Fibroblast of lung (primary cell): ENCODE measurements at regions not wholly inside any gene's neighbourhood (a gene's known extent, or its start where the extent isn't known, plus 50 kb on each side); places are given as distances from the start of the nearest gene placed in this dataset.

Experiments
- EZH2 ChIP-seq: IDR thresholded peaks from 2 replicates; pipeline ENCODE4 v1.5.1; 2012; ENCODE audit warnings: low read length, control low read depth, mild to moderate bottlenecking; ENCODE audit errors: missing control alignments
- TF ChIP-seq, protein P1 (sequence below), 2 donors: IDR thresholded peaks in 1 of 2; conservative IDR thresholded peaks in 1 of 2; 1 replicate in 1 of 2; 2 replicates in 1 of 2; pipeline ENCODE4 v1.5.1; 2011 to 2012; ENCODE audit warnings: low read length in 2 of 2, control low read depth in 1 of 2, inconsistent platforms in 1 of 2, low read depth in 1 of 2, mild to moderate bottlenecking in 1 of 2

- TF ChIP-seq, protein P1, sequence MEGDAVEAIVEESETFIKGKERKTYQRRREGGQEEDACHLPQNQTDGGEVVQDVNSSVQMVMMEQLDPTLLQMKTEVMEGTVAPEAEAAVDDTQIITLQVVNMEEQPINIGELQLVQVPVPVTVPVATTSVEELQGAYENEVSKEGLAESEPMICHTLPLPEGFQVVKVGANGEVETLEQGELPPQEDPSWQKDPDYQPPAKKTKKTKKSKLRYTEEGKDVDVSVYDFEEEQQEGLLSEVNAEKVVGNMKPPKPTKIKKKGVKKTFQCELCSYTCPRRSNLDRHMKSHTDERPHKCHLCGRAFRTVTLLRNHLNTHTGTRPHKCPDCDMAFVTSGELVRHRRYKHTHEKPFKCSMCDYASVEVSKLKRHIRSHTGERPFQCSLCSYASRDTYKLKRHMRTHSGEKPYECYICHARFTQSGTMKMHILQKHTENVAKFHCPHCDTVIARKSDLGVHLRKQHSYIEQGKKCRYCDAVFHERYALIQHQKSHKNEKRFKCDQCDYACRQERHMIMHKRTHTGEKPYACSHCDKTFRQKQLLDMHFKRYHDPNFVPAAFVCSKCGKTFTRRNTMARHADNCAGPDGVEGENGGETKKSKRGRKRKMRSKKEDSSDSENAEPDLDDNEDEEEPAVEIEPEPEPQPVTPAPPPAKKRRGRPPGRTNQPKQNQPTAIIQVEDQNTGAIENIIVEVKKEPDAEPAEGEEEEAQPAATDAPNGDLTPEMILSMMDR (conservative IDR thresholded peaks at IDR 0.05 in 1 of 2, IDR thresholded peaks at IDR 0.05 in 1 of 2; ENCODE audit: low read depth in 1 of 2, low read length in 2 of 2), result no peak
- TF ChIP-seq EZH2, result no peak
These were observed 413.6 kb upstream of the ID2 start for GRCh38 chr2:8268172-8268783.
